Activated naive CD4-positive, alpha-beta T cell treated with anti-CD3 and anti-CD28 coated beads, Interleukin-2, amount 50 U/mL, for 24 hours (primary cell): ENCODE measurements at regions not wholly inside any gene's neighbourhood (a gene's known extent, or its start where the extent isn't known, plus 50 kb on each side); places are given as distances from the start of the nearest gene placed in this dataset.

ENCODE experiments used
- H3K27ac Mint-ChIP-seq: one replicate; pipeline ENCODE4 v1.8.0; 2021; ENCODE audit warnings: mild to moderate bottlenecking, mixed read lengths
- H3K27me3 Mint-ChIP-seq: one replicate; pipeline ENCODE4 v1.8.0; 2021; ENCODE audit warnings: mixed read lengths
- H3K36me3 Mint-ChIP-seq: one replicate; pipeline ENCODE4 v1.8.0; 2021; ENCODE audit warnings: mixed read lengths
- H3K4me1 Mint-ChIP-seq: one replicate; pipeline ENCODE4 v1.8.0; 2021; ENCODE audit warnings: mixed read lengths
- H3K4me3 Mint-ChIP-seq: one replicate; pipeline ENCODE4 v1.8.0; 2021; ENCODE audit warnings: mild to moderate bottlenecking, mixed read lengths
- H3K9me3 Mint-ChIP-seq: one replicate; pipeline ENCODE4 v1.8.0; 2021; ENCODE audit warnings: mixed read lengths

DNA sequence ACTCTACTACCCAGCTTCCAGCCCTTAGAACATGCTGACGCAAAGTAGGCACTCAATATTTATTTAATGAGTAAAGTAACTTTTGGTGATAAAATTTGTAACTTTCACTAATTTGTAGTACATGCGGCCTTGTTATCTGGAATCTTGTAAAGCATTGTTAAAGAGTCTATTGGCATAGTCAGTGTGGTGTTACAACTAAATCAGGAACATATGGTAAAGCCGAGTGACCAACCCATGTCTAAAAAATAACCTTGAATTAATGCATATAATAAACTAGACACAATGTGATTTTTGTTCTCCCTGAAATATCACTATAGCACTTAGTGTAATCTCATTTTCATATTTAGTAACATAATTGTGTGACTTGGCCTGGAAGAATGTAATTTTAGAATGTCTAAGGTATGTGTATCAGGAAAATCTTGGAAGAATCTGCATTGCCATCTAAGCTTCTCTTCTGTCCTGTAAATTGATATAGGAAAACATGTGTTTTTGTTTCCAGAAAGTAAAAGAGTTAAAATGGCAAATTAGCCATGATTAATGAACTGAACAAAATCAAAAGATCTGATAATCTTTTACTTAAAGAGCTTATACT lies 256.7 kb upstream of the GNAI1 start:
- no peaks in the 10 kb centered on the region for H3K9me3 Mint-ChIP-seq
- H3K4me3 Mint-ChIP-seq: no peak overlapping the region
- no peak overlapping the region for H3K27ac Mint-ChIP-seq
- H3K4me1 Mint-ChIP-seq: no peaks in the 10 kb centered on the region
- H3K27me3 Mint-ChIP-seq: no peaks in the 10 kb centered on the region
- no peaks in the 10 kb centered on the region for H3K36me3 Mint-ChIP-seq

GRCh38 chr7:79876848-79877252 lies 257.8 kb upstream of the GNAI1 start:
- H3K36me3 Mint-ChIP-seq: no peaks in the 10 kb centered on the region
- H3K4me1 Mint-ChIP-seq: no peaks in the 10 kb centered on the region
- no peak overlapping the region for H3K27ac Mint-ChIP-seq
- H3K4me3 Mint-ChIP-seq: no peak overlapping the region
- no peaks in the 10 kb centered on the region for H3K27me3 Mint-ChIP-seq
- H3K9me3 Mint-ChIP-seq: no peaks in the 10 kb centered on the region

- Mint-ChIP-seq H3K4me1 (no peaks in the 10 kb centered on the region), H3K27ac (no peak overlapping the region), H3K27me3 (no peaks in the 10 kb centered on the region), H3K4me3 (no peak overlapping the region), H3K9me3 (no peaks in the 10 kb centered on the region), H3K36me3 (no peaks in the 10 kb centered on the region)
Measured at GRCh38 chr7:79874797-79875196, 259.8 kb upstream of the GNAI1 start.

GRCh38 chr7:79872176-79872575 lies 262.5 kb upstream of the GNAI1 start:
- Mint-ChIP-seq H3K4me3 (no peak overlapping the region), H3K36me3 (no peaks in the 10 kb centered on the region), H3K27me3 (no peaks in the 10 kb centered on the region), H3K4me1 (no peaks in the 10 kb centered on the region), H3K27ac (no peak overlapping the region), H3K9me3 (no peaks in the 10 kb centered on the region)

DNA sequence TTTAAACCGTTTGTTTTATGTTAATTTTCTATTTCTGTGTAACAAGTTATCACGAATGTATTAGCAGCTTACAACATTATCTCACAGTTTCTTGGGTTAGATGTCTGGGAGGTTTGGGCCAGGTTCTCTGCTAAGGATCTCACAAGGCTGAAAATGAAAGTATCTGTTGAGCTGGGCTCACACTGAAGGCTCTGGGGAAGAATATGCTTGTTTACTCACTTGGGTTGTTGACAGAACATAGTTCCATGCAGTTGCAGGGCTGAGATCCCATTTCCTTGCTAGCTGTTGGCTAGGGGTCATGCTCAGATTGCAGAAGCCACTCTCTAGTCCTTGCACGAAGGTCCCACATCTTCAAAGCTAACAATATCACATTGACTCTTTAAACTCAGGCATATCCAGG lies 266.6 kb upstream of the GNAI1 start:
- H3K9me3 Mint-ChIP-seq: no peaks in the 10 kb centered on the region
- H3K27me3 Mint-ChIP-seq: no peaks in the 10 kb centered on the region
- no peak overlapping the region for H3K27ac Mint-ChIP-seq
- H3K4me3 Mint-ChIP-seq: no peak overlapping the region
- H3K36me3 Mint-ChIP-seq: no peaks in the 10 kb centered on the region
- no peaks in the 10 kb centered on the region for H3K4me1 Mint-ChIP-seq

DNA sequence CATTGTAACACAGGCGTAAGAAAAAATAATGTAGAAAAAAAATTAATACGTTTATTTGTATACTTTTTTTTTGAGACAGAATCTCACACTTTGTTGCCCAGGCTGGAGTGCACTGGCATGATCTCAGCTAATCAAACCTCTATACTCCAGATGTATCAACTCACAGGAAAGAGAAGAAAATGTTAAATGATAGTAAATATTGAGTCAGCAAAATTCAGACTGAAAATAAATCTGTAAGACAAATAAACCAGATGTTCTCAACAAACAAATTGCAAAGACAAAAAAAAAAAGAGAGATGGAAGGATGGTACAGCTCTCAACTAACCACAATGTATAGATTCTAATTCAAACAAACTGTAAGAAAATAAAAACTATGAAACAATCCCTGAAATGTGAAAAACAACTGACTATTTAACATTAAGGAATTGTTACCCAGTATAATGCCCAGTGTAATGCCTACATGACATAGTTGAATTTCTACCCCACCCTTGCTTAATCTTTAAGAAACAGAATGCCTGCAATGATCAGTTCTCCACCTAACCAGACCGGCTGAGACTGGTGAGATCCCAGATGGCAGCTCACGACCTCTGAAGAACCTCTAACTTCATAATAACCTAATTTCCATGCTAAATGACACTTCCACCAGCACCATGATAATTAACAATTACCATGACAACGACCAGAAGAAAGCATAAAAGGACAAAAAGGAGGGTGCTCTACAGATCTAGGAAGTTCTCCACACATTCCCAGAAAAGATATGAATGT lies 272.0 kb upstream of the GNAI1 start:
- Mint-ChIP-seq H3K27me3 (no peaks in the 10 kb centered on the region), H3K36me3 (no peaks in the 10 kb centered on the region), H3K27ac (no peak overlapping the region), H3K4me1 (no peaks in the 10 kb centered on the region), H3K4me3 (no peak overlapping the region), H3K9me3 (no peaks in the 10 kb centered on the region)

GRCh38 chr7:79855172-79855571 lies 279.5 kb upstream of the GNAI1 start:
- Mint-ChIP-seq H3K4me1 (no peaks in the 10 kb centered on the region), H3K27me3 (no peaks in the 10 kb centered on the region), H3K9me3 (peaks cover 12% of the 10 kb centered on the region), H3K27ac (no peak overlapping the region), H3K36me3 (no peaks in the 10 kb centered on the region), H3K4me3 (no peak overlapping the region)

DNA sequence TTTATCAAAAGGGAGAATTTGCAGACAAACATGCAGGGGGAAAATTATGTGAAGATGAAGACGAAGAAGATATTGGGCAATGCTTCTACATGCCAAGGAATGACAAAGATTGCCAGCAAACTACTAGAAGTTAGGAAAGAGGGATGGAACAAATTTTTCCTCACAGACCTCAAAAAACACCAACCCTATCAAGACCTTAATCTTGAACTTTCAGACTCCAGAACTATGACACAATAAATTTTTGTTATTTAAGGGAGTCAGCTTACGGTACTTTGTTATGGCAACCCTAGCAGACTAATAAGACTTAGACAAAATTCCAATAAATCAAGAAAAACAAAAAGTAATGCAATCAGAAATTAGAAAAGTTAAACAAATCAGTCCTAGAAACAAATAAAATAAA lies 280.0 kb upstream of the GNAI1 start:
- H3K27me3 Mint-ChIP-seq: no peaks in the 10 kb centered on the region
- no peaks in the 10 kb centered on the region for H3K36me3 Mint-ChIP-seq
- no peak overlapping the region for H3K4me3 Mint-ChIP-seq
- no peak overlapping the region for H3K27ac Mint-ChIP-seq
- H3K4me1 Mint-ChIP-seq: no peaks in the 10 kb centered on the region
- H3K9me3 Mint-ChIP-seq: peaks cover 12% of the 10 kb centered on the region

GRCh38 chr7:79837915-79838314 lies 296.7 kb upstream of the GNAI1 start:
- Mint-ChIP-seq H3K4me1 (no peaks in the 10 kb centered on the region), H3K27ac (no peak overlapping the region), H3K4me3 (no peak overlapping the region), H3K27me3 (no peaks in the 10 kb centered on the region), H3K9me3 (no peaks in the 10 kb centered on the region), H3K36me3 (no peaks in the 10 kb centered on the region)

DNA sequence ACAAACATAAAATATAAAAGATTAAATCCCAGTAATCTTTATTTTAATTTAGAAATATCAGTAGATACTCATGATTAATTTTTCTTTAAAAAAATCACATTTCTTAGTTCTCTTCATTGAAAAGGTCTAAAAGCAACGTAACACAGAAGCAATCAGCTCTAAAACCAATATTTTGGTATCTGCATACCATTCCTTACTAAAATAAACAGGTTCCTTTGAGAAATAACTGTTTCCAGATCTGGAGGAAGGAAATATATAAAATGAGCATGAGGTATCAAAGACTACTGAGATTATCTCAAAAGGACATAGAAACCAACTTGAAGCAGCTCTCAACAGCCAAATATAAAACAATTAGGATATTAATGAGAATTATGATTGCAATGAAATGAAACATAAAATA lies 301.0 kb upstream of the GNAI1 start:
- no peaks in the 10 kb centered on the region for H3K4me1 Mint-ChIP-seq
- no peaks in the 10 kb centered on the region for H3K9me3 Mint-ChIP-seq

DNA sequence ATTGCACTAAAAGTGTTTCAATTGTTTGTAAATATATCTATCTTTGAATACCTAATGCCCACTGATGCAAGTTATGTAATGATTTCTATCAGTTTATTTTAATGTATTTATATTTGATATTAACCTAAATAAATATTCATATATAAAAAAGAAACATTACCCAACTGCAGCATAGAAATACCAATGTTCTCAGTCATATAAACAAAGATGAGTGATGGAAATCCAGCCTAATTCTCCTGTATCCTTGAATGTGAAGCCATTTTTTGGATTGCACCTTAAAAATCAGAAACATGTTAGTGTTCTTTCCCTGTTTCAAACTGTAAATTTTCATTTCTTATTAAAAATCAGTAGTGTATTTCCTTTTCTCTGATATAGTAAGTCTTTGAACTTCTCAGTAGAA lies 305.8 kb upstream of the GNAI1 start:
- H3K27ac Mint-ChIP-seq: no peak overlapping the region
- no peaks in the 10 kb centered on the region for H3K27me3 Mint-ChIP-seq
- no peaks in the 10 kb centered on the region for H3K36me3 Mint-ChIP-seq
- H3K4me3 Mint-ChIP-seq: no peak overlapping the region
- H3K9me3 Mint-ChIP-seq: no peaks in the 10 kb centered on the region
- no peaks in the 10 kb centered on the region for H3K4me1 Mint-ChIP-seq

More for the DNA sequence above, 301.0 kb upstream of the GNAI1 start:
- no peaks in the 10 kb centered on the region for H3K27me3 Mint-ChIP-seq
- no peak overlapping the region for H3K4me3 Mint-ChIP-seq
- no peaks in the 10 kb centered on the region for H3K36me3 Mint-ChIP-seq
- no peak overlapping the region for H3K27ac Mint-ChIP-seq

GRCh38 chr7:79823246-79823951 lies 311.2 kb upstream of the GNAI1 start:
- Mint-ChIP-seq H3K4me3 (no peak overlapping the region), H3K27ac (no peak overlapping the region), H3K4me1 (no peaks in the 10 kb centered on the region), H3K27me3 (no peaks in the 10 kb centered on the region), H3K9me3 (no peaks in the 10 kb centered on the region), H3K36me3 (no peaks in the 10 kb centered on the region)

DNA sequence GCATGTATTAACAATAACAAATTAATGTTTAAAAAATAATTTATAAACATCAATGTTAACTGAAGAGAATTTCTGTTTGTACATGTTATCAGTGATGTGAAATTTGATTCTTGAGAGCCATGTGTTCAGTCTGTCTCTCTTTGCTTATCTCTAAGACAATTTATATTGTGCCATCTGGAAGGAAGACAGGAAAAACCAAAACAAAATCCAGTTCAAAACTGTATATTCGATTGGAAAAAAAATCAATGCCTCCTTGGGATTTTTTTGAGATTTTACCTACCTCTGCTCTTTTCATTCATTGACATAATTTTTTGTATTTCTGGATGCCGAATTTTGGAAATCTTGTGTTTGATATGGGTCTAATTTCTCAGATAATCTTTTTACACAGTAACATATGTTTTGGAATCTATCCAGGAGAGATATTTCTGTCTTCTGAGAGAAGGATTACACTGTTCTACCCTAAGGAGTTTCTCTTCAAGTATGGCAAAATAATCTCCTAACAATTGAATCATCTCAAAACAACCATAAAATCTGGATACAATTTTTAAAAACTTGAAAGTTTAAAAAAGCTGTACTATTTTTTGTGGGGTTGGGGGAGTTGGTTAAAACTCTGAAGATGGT lies 311.9 kb upstream of the GNAI1 start:
- Mint-ChIP-seq H3K4me1 (no peaks in the 10 kb centered on the region), H3K27ac (no peak overlapping the region), H3K4me3 (no peak overlapping the region), H3K9me3 (no peaks in the 10 kb centered on the region), H3K36me3 (no peaks in the 10 kb centered on the region), H3K27me3 (no peaks in the 10 kb centered on the region)

GRCh38 chr7:79820387-79820786 lies 314.2 kb upstream of the GNAI1 start:
- Mint-ChIP-seq H3K9me3 (no peaks in the 10 kb centered on the region), H3K27me3 (no peaks in the 10 kb centered on the region), H3K36me3 (no peaks in the 10 kb centered on the region), H3K27ac (no peak overlapping the region), H3K4me3 (no peak overlapping the region), H3K4me1 (no peaks in the 10 kb centered on the region)

- H3K36me3 Mint-ChIP-seq: no peaks in the 10 kb centered on the region
- no peaks in the 10 kb centered on the region for H3K9me3 Mint-ChIP-seq
- H3K27me3 Mint-ChIP-seq: no peaks in the 10 kb centered on the region
- no peaks in the 10 kb centered on the region for H3K4me1 Mint-ChIP-seq
- H3K4me3 Mint-ChIP-seq: no peak overlapping the region
- no peak overlapping the region for H3K27ac Mint-ChIP-seq
Measured at GRCh38 chr7:79810916-79811315, 323.7 kb upstream of the GNAI1 start.

DNA sequence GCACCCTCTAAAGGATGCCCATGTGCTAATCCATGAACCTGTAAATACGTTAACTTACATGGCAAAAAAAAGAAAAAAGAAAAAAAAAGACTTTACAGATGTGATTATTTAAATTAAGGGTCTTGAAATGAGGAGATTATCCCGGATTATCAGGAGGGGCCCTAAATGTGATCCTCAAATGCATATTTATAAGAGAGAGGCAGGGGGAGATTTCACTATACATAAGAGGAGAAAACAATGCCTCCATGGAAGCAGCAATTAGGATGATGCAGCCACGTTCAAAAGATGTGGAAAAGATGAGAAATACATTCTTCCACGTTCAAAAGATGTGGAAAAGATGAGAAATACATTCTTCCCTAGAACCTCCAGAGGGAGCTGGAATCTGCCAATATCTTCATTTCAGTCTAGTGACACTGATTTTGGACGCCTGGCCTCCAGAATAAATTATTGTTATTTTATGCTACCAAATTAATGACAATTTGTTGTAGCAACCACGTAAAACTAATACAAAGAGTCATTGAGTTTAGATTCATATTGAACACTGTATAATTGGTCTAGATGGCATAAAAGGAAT lies 328.4 kb upstream of the GNAI1 start:
- H3K36me3 Mint-ChIP-seq: no peaks in the 10 kb centered on the region
- peaks cover 6% of the 10 kb centered on the region for H3K9me3 Mint-ChIP-seq
- no peak overlapping the region for H3K27ac Mint-ChIP-seq
- H3K4me1 Mint-ChIP-seq: no peaks in the 10 kb centered on the region
- no peak overlapping the region for H3K4me3 Mint-ChIP-seq
- no peaks in the 10 kb centered on the region for H3K27me3 Mint-ChIP-seq
